ENCODE measurements at regions not wholly inside any gene's neighbourhood (a gene's known extent, or its start where the extent isn't known, plus 50 kb on each side); places are given as distances from the start of the nearest gene placed in this dataset.

DNA sequence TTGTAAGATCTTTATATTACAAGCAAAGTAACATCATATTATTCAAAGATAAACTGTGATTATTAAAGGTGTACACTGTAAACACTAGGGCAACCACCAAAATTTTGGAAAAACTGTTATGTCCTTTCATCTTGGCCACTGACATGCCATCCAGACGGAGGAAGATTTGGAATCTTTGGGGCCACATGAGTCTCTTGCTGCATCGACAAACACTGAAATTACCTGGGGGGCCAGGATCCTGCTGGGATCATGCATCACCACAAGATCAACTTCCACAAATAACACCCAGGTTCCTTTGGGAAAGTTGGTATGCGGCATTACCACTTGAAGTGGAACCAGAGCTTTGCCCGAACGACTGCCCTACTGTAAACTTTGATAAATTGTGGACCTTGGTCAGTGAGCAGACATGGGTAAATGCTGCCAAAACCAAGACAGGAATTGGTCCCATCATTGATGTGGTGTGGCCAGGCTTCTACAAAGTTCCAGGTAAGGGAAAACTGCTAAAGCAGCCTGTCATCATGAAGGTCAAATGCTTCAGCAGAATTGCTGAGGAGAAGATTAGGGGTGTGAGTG lies 110.6 kb upstream of the UXS1 start:
- TF ChIP-seq, protein P1, sequence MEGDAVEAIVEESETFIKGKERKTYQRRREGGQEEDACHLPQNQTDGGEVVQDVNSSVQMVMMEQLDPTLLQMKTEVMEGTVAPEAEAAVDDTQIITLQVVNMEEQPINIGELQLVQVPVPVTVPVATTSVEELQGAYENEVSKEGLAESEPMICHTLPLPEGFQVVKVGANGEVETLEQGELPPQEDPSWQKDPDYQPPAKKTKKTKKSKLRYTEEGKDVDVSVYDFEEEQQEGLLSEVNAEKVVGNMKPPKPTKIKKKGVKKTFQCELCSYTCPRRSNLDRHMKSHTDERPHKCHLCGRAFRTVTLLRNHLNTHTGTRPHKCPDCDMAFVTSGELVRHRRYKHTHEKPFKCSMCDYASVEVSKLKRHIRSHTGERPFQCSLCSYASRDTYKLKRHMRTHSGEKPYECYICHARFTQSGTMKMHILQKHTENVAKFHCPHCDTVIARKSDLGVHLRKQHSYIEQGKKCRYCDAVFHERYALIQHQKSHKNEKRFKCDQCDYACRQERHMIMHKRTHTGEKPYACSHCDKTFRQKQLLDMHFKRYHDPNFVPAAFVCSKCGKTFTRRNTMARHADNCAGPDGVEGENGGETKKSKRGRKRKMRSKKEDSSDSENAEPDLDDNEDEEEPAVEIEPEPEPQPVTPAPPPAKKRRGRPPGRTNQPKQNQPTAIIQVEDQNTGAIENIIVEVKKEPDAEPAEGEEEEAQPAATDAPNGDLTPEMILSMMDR (conservative IDR thresholded peaks at IDR 0.05): no peak
- no peak for TF ChIP-seq ZFX (IDR thresholded peaks at IDR 0.05)
